ENCODE measurements at regions not wholly inside any gene's neighbourhood (a gene's known extent, or its start where the extent isn't known, plus 50 kb on each side); places are given as distances from the start of the nearest gene placed in this dataset.

GRCh38 chr9:135419106-135419505 lies 60.5 kb upstream of the PPP1R26 start:
- TF ChIP-seq EZH2 (IDR thresholded peaks at IDR 0.05; ENCODE audit: low read length) = no peak
- TF ChIP-seq, protein P1, sequence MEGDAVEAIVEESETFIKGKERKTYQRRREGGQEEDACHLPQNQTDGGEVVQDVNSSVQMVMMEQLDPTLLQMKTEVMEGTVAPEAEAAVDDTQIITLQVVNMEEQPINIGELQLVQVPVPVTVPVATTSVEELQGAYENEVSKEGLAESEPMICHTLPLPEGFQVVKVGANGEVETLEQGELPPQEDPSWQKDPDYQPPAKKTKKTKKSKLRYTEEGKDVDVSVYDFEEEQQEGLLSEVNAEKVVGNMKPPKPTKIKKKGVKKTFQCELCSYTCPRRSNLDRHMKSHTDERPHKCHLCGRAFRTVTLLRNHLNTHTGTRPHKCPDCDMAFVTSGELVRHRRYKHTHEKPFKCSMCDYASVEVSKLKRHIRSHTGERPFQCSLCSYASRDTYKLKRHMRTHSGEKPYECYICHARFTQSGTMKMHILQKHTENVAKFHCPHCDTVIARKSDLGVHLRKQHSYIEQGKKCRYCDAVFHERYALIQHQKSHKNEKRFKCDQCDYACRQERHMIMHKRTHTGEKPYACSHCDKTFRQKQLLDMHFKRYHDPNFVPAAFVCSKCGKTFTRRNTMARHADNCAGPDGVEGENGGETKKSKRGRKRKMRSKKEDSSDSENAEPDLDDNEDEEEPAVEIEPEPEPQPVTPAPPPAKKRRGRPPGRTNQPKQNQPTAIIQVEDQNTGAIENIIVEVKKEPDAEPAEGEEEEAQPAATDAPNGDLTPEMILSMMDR (optimal IDR thresholded peaks at IDR 0.05 in 1 of 3, IDR thresholded peaks at IDR 0.05 in 1 of 3, conservative IDR thresholded peaks at IDR 0.05 in 1 of 3; ENCODE audit: extremely low read depth in 1 of 3, insufficient read depth in 2 of 3, low read length in 3 of 3) = no peak

All from keratinocyte (primary cell).